VCaP (cell line): ENCODE measurements at regions not wholly inside any gene's neighbourhood (a gene's known extent, or its start where the extent isn't known, plus 50 kb on each side); places are given as distances from the start of the nearest gene placed in this dataset.

Experiments used
- H3K27ac ChIP-seq: fragments of 450-650 bp; 2 replicates; pipeline ENCODE4 v1.5.1; 2017
- TF ChIP-seq, protein P1 (sequence below): fragments of 450-650 bp; conservative IDR thresholded peaks from 2 replicates; pipeline ENCODE4 v1.5.1; 2017; ENCODE audit warnings: mild to moderate bottlenecking, moderate library complexity

DNA sequence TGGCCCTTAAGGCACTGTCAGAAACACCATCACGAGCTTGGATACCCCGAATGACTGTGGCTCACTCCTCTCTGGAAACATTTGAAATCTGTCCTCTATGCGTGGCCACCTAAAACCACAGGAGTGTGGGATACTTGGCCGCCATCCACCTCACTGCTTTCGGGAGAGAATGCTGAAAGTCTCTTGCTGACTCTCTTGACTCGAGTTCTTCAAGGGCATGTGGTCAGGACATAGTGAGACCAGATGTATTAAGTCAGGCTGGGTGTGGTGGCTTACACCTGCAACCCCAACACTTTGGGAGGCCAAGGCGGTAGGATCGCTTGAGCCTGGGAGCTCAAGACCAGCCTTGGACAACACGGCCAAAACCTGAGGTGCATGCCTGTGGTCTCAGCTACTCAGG lies 174.7 kb upstream of the ALG10B start:
- TF ChIP-seq, protein P1, sequence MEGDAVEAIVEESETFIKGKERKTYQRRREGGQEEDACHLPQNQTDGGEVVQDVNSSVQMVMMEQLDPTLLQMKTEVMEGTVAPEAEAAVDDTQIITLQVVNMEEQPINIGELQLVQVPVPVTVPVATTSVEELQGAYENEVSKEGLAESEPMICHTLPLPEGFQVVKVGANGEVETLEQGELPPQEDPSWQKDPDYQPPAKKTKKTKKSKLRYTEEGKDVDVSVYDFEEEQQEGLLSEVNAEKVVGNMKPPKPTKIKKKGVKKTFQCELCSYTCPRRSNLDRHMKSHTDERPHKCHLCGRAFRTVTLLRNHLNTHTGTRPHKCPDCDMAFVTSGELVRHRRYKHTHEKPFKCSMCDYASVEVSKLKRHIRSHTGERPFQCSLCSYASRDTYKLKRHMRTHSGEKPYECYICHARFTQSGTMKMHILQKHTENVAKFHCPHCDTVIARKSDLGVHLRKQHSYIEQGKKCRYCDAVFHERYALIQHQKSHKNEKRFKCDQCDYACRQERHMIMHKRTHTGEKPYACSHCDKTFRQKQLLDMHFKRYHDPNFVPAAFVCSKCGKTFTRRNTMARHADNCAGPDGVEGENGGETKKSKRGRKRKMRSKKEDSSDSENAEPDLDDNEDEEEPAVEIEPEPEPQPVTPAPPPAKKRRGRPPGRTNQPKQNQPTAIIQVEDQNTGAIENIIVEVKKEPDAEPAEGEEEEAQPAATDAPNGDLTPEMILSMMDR: no peak
- H3K27ac ChIP-seq: no peak overlapping the region

DNA sequence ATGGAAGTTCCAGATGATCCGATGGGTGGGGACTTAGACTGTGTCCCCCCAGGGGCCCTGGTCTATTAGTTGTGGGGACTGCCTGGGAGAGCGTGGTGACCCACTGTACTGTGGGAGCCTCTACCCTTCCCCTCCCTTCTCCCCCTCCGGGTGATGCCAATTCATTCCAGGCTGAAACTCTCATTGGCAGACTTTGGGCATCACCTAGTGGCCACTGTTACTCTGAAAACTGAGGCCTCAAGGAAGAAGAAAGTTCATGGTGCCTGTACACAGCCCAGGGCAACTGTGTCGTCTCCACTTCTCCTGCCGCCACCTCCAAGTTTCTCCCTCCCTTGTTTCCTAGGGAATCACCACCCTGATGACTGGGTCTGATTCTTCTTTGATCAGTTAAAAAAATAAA lies 173.6 kb upstream of the ALG10B start:
- TF ChIP-seq, protein P1: peak; percentile 80
- no peak overlapping the region for H3K27ac ChIP-seq

DNA sequence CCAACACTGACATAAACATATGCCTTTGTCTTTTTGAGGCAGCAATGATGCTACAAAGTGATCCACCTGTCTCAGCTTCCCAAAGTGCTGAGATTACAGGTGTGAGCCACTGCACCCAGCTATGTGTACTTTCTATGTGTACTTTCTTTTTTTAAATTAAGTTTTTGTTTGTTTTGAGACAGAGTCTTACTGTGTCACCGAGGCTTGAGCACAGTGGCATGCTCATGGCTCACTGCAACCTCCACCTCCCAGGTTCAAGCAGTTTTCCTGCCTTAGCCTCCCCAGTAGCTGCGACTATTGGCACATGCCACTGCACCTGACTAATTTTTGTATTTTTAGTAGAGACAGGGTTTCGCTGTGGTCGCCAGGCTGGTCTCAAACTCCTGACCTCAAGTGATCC lies 172.5 kb upstream of the ALG10B start:
- TF ChIP-seq, protein P1: no peak
- no peak overlapping the region for H3K27ac ChIP-seq

- H3K27ac ChIP-seq: no peak overlapping the region
- TF ChIP-seq, protein P1: no peak
Observed at GRCh38 chr12:38144601-38145436, 171.8 kb upstream of the ALG10B start.

DNA sequence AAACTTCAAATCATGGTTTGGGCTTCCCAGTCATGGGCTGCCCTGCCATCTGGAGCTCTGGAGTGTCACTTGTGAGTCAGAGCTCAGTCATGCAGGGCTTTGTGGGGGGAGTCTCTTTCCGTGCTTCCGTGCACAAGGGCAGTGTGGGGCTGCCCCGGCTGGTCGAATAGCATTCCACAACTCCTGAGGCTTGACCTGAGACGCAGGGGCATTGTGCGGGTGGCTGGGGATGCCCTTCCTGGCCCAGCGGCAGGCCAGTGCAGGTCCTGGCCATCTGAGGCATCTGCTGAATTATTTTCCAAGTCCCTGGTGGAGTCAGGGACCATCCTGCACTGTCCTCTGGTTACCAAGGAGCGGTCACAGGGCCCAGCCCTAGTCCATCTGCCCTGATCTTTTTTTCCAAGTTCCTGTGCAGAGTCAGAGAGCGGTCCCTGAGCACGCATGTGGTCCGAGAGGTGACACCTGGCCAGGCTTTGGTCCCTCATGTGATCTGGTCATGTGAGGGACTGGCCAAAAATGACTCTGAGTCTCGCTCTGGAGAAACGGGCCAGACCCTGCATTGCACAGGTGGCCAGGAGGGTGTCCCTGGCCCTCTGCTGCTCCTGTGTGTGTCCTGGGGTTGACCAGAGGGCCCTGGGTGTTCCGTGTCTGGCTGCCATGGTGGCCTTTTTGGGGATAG lies 167.0 kb upstream of the ALG10B start:
- H3K27ac ChIP-seq: no peak overlapping the region
- TF ChIP-seq, protein P1: no peak

- TF ChIP-seq, protein P1: no peak
- H3K27ac ChIP-seq: no peak overlapping the region
Observed at GRCh38 chr12:38151991-38152700, 164.4 kb upstream of the ALG10B start.
